ENCODE measurements at regions not wholly inside any gene's neighbourhood (a gene's known extent, or its start where the extent isn't known, plus 50 kb on each side); places are given as distances from the start of the nearest gene placed in this dataset.

GRCh38 chr7:85239109-85239508, 52.3 kb upstream of the SEMA3D start:
- DNase-seq (no peak), ATAC-seq (no peak)
- in situ Hi-C loops (cut with MboI; ENCODE audit: low sequenced_read_pairs in 4 of 4) (no loop called here), intact Hi-C loops (cut with DNase I; ENCODE audit: low total_unique reads) (no loop called here)
- Histone ChIP-seq H3K27me3 (no peaks in the 10 kb centered on the region), H3K36me3 (no peaks in the 10 kb centered on the region), H3K9me3 (peaks cover 0 to 4% (median 0%) of the 10 kb centered on the region in 3 donors), H3K4me3 (no peak overlapping the region), H3K4me1 (no peaks in the 10 kb centered on the region), H3K27ac (no peak overlapping the region)
- TF ChIP-seq CTCF (IDR thresholded peaks at IDR 0.05 in 4 of 5, conservative IDR thresholded peaks at IDR 0.05 in 1 of 5) (no peak), POLR2A (IDR thresholded peaks at IDR 0.05) (no peak)

GRCh38 chr7:85237721-85238120, 50.9 kb upstream of the SEMA3D start:
- ATAC-seq: no peak
- no peaks in the 10 kb centered on the region for H3K27me3 ChIP-seq

More at GRCh38 chr7:85237721-85238120, 50.9 kb upstream of the SEMA3D start:
- TF ChIP-seq POLR2A (IDR thresholded peaks at IDR 0.05): no peak
- no peak for TF ChIP-seq CTCF (IDR thresholded peaks at IDR 0.05 in 4 of 5, conservative IDR thresholded peaks at IDR 0.05 in 1 of 5)
- no peak for DNase-seq
- in situ Hi-C loops (cut with MboI; ENCODE audit: low sequenced_read_pairs in 4 of 4): no loop called here
- no peaks in the 10 kb centered on the region for H3K4me1 ChIP-seq
- H3K27ac ChIP-seq: no peak overlapping the region
- intact Hi-C loops (cut with DNase I; ENCODE audit: low total_unique reads): no loop called here
- H3K4me3 ChIP-seq: no peak overlapping the region
- H3K9me3 ChIP-seq: peaks cover 0 to 4% (median 0%) of the 10 kb centered on the region in 3 donors
- H3K36me3 ChIP-seq: no peaks in the 10 kb centered on the region
